Hepatocyte (in vitro differentiated cells): ENCODE measurements at regions not wholly inside any gene's neighbourhood (a gene's known extent, or its start where the extent isn't known, plus 50 kb on each side); places are given as distances from the start of the nearest gene placed in this dataset.
"Not testable (repeated sequence)": the region's sequence is repeated elsewhere in the genome, so short reads cannot be mapped to it uniquely, and the experiment has no call there.

Source experiments
- DNase-seq: peaks from one replicate; pipeline ENCODE4 v3.0.0-alpha.2; 2016; ENCODE audit warnings: low spot score
- H2AFZ ChIP-seq: fragments of 200-600 bp; sonication (generic); 2 replicates; pipeline ENCODE4 v1.6.0; 2016; ENCODE audit warnings: antibody characterized with exemption, mild to moderate bottlenecking
- H3K27ac ChIP-seq: fragments of 200-600 bp; sonication (generic); 2 replicates; pipeline ENCODE4 v1.5.1; 2016; ENCODE audit warnings: mild to moderate bottlenecking
- H3K27me3 ChIP-seq: fragments of 200-600 bp; sonication (generic); 2 replicates; pipeline ENCODE4 v1.6.1; 2016
- H3K36me3 ChIP-seq: fragments of 200-600 bp; sonication (generic); replicated peaks from 2 replicates; pipeline ENCODE4 v1.5.1; 2016; ENCODE audit warnings: low read depth; ENCODE audit not compliant: insufficient read depth
- H3K4me1 ChIP-seq: fragments of 200-600 bp; sonication (generic); 2 replicates; pipeline ENCODE4 v1.5.1; 2016; ENCODE audit warnings: mild to moderate bottlenecking, moderate library complexity; ENCODE audit not compliant: insufficient read depth
- H3K4me2 ChIP-seq: fragments of 200-600 bp; sonication (generic); 2 replicates; pipeline ENCODE4 v1.6.0; 2016
- H3K4me3 ChIP-seq: fragments of 200-600 bp; sonication (generic); 2 replicates; pipeline ENCODE4 v1.5.1; 2016; ENCODE audit warnings: mild to moderate bottlenecking
- H3K79me2 ChIP-seq: fragments of 200-600 bp; sonication (generic); 2 replicates; pipeline ENCODE4 v1.6.0; 2017; ENCODE audit warnings: mild to moderate bottlenecking
- H3K9me2 ChIP-seq: fragments of 200-600 bp; sonication (generic); replicated peaks from 2 replicates; pipeline ENCODE4 v1.6.0; 2017; ENCODE audit warnings: mild to moderate bottlenecking; ENCODE audit not compliant: insufficient read depth
- H3K9me3 ChIP-seq: fragments of 200-600 bp; sonication (generic); 2 replicates; pipeline ENCODE4 v1.5.1; 2016; ENCODE audit warnings: low read depth, mild to moderate bottlenecking
- H4K20me1 ChIP-seq: fragments of 200-600 bp; sonication (generic); 2 replicates; pipeline ENCODE4 v1.6.0; 2016; ENCODE audit warnings: mild to moderate bottlenecking; ENCODE audit not compliant: insufficient read depth, poor library complexity, severe bottlenecking
- WGBS: methylation state at CpG from one replicate; pipeline ENCODE4 v1.1.6; 2016; ENCODE audit warnings: low lambda C conversion rate; ENCODE audit errors: missing lambda C conversion rate; 5-methylcytosine and 5-hydroxymethylcytosine counted together

GRCh38 chr21:9361615-9362014 lies 1159.8 kb upstream of the TPTE start:
- H3K9me3 ChIP-seq, H3K79me2 ChIP-seq, H3K4me2 ChIP-seq, H4K20me1 ChIP-seq, H3K27ac ChIP-seq, H3K9me2 ChIP-seq, H2AFZ ChIP-seq, H3K27me3 ChIP-seq, H3K4me1 ChIP-seq, H3K4me3 ChIP-seq, H3K36me3 ChIP-seq: not testable (repeated sequence)
- 46% methylated on average over 1 of the region's 1 CpG for WGBS
- peak; percentile 1 for DNase-seq

GRCh38 chr21:9362309-9362708 lies 1159.1 kb upstream of the TPTE start:
- not testable (repeated sequence) for H3K36me3 ChIP-seq, H3K9me2 ChIP-seq, H3K4me2 ChIP-seq, H3K79me2 ChIP-seq, H4K20me1 ChIP-seq, H3K27ac ChIP-seq, H3K4me1 ChIP-seq, H3K4me3 ChIP-seq, H2AFZ ChIP-seq, H3K27me3 ChIP-seq, H3K9me3 ChIP-seq
- peak; percentile 1 for DNase-seq
- WGBS, result 71% methylated on average over 7 of the region's 7 CpGs

DNA sequence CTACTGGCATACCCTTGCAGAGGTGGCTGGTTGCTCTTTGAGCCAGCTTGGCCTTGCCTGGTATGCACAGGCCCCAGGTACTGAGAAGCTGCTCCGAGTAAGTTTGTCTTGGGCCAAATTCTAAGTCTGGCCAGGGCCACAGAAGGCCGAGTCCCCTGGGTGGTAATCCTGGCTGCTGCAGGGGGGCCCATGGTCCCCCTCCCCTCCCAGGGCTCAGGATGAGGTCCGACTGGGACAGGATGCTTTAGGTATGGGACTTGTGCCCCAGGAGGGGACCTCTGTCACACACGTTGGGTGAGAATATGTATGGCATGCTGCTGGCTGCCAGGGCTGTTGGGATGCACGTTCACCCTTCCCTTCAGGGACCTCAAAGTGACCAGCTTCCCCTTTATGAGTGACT lies 1155.6 kb upstream of the TPTE start:
- not testable (repeated sequence) for H3K79me2 ChIP-seq, H3K36me3 ChIP-seq, H3K27me3 ChIP-seq, H3K4me2 ChIP-seq, H3K4me3 ChIP-seq, H3K27ac ChIP-seq, H3K9me3 ChIP-seq, H3K9me2 ChIP-seq, H3K4me1 ChIP-seq, H4K20me1 ChIP-seq, DNase-seq, H2AFZ ChIP-seq
- 64% methylated on average over 5 of the region's 5 CpGs for WGBS

GRCh38 chr21:9366578-9366977 lies 1154.8 kb upstream of the TPTE start:
- H2AFZ ChIP-seq, H3K4me1 ChIP-seq, H4K20me1 ChIP-seq, H3K27me3 ChIP-seq, H3K4me2 ChIP-seq, H3K4me3 ChIP-seq, H3K36me3 ChIP-seq, H3K79me2 ChIP-seq, H3K9me2 ChIP-seq, H3K27ac ChIP-seq, H3K9me3 ChIP-seq: not testable (repeated sequence)
- DNase-seq, result peak; percentile 1
- WGBS, result 67% methylated on average over 3 of the region's 3 CpGs
